T-cell (primary cell): ENCODE measurements at regions not wholly inside any gene's neighbourhood (a gene's known extent, or its start where the extent isn't known, plus 50 kb on each side); places are given as distances from the start of the nearest gene placed in this dataset.

ENCODE experiments used
- ATAC-seq, 4 experiments: fragments of 200-7000 bp in 3 of 4; fragments of 150-1000 bp in 1 of 4; cut with Tn5 transposase; replicated peaks in 1 of 4; 1 replicate in 3 of 4; 2 replicates in 1 of 4; pipeline ENCODE4 v1.10.0; 2021; ENCODE audit warnings: moderate library complexity in 3 of 4, mild to moderate bottlenecking in 2 of 4, moderate number of reproducible peaks in 1 of 4
- CTCF ChIA-PET, 2 donors: fragments of 300-600 bp; sonication (Branson Sonifier 250); formaldehyde crosslinking; loops; one replicate each; lab custom pipeline; 2022; ENCODE audit warnings: antibody characterized with exemption in 2 of 2; lab: Charles Lee
- POLR2A ChIA-PET, 2 donors: fragments of 300-600 bp; sonication (Branson Sonifier 250); formaldehyde crosslinking; loops; one replicate each; lab custom pipeline; 2022; ENCODE audit warnings: antibody characterized with exemption in 2 of 2; lab: Charles Lee
- DNase-seq, 35 experiments: peaks; one replicate each; pipeline versions ENCODE4 v3.0.0 to v3.0.0-alpha.2; 2013 to 2023
- H3K27ac ChIP-seq: one replicate; pipeline ENCODE4 v1.5.1; 2013; ENCODE audit warnings: low read length
- H3K27me3 ChIP-seq, 2 experiments: replicated peaks in 1 of 2; 1 replicate in 1 of 2; 2 replicates in 1 of 2; pipeline versions ENCODE4 v1.6.1 to v1.7.0; 2013; ENCODE audit warnings: low read length in 1 of 2, mixed read lengths in 1 of 2; ENCODE audit not compliant: control insufficient read depth in 2 of 2, insufficient read depth in 2 of 2; ENCODE audit errors: extremely low read depth in 1 of 2
- H3K36me3 ChIP-seq, 2 donors: 1 replicate in 1 of 2; 2 replicates in 1 of 2; pipeline versions ENCODE4 v1.6.1 to v1.7.0; 2013; ENCODE audit warnings: low read length in 1 of 2; ENCODE audit not compliant: control insufficient read depth in 2 of 2, insufficient read depth in 1 of 2; ENCODE audit errors: extremely low read depth in 1 of 2
- H3K4me1 ChIP-seq, 2 experiments: 1 replicate in 1 of 2; 2 replicates in 1 of 2; pipeline versions ENCODE4 v1.6.1 to v1.7.0; 2013; ENCODE audit warnings: low read length in 2 of 2, mixed read lengths in 1 of 2; ENCODE audit not compliant: insufficient read depth in 2 of 2, control insufficient read depth in 1 of 2; ENCODE audit errors: extremely low read depth in 1 of 2
- H3K4me3 ChIP-seq, 2 donors: 1 replicate in 1 of 2; 2 replicates in 1 of 2; pipeline versions ENCODE4 v1.5.1 to v1.7.0; 2013; ENCODE audit warnings: mild to moderate bottlenecking in 2 of 2, low read length in 1 of 2, moderate library complexity in 1 of 2; ENCODE audit not compliant: control insufficient read depth in 1 of 2; ENCODE audit errors: extremely low read depth in 1 of 2
- H3K9me3 ChIP-seq: 2 replicates; pipeline ENCODE4 v1.7.0; 2013
- H3K27ac Mint-ChIP-seq, 2 donors: one replicate each; pipeline ENCODE4 v1.8.0; 2020 to 2021; ENCODE audit warnings: mild to moderate bottlenecking in 2 of 2, mixed read lengths in 2 of 2
- H3K27me3 Mint-ChIP-seq, 2 donors: one replicate each; pipeline ENCODE4 v1.8.0; 2021 to 2022; ENCODE audit warnings: mixed read lengths in 2 of 2
- H3K36me3 Mint-ChIP-seq: one replicate; pipeline ENCODE4 v1.8.0; 2021; ENCODE audit warnings: mixed read lengths
- H3K4me1 Mint-ChIP-seq, 3 donors: one replicate each; pipeline ENCODE4 v1.8.0; 2020 to 2022; ENCODE audit warnings: mixed read lengths in 3 of 3, mild to moderate bottlenecking in 1 of 3
- H3K4me3 Mint-ChIP-seq, 3 donors: one replicate each; pipeline ENCODE4 v1.8.0; 2020 to 2022; ENCODE audit warnings: mild to moderate bottlenecking in 3 of 3, mixed read lengths in 3 of 3, moderate library complexity in 3 of 3
- H3K9me3 Mint-ChIP-seq, 3 donors: one replicate each; pipeline ENCODE4 v1.8.0; 2020 to 2022; ENCODE audit warnings: mixed read lengths in 3 of 3
- WGBS: methylation state at CpG from one replicate; pipeline ENCODE4 v1.1.5; 2013; ENCODE audit warnings: missing lambda C conversion rate; ENCODE audit not compliant: insufficient coverage; 5-methylcytosine and 5-hydroxymethylcytosine counted together

GRCh38 chr5:3346111-3346820 is 249.4 kb upstream of the IRX1 start:
- DNase-seq: peak in 1 of 35 experiments; percentile 19
- no peak overlapping the region for H3K27ac Mint-ChIP-seq
- no peak for ATAC-seq
- H3K27me3 Mint-ChIP-seq: peaks cover 0 to 4% of the 10 kb centered on the region in 2 donors
- no peak overlapping the region for H3K27ac ChIP-seq
- ChIA-PET CTCF (no interaction called here), POLR2A (no interaction called here)
- H3K36me3 ChIP-seq: no peaks in the 10 kb centered on the region
- no peaks in the 10 kb centered on the region for H3K9me3 ChIP-seq
- H3K4me3 Mint-ChIP-seq: no peak overlapping the region
- no peaks in the 10 kb centered on the region for H3K4me1 Mint-ChIP-seq
- H3K4me1 ChIP-seq: no peaks in the 10 kb centered on the region
- no peaks in the 10 kb centered on the region for H3K27me3 ChIP-seq
- peaks cover 6 to 8% (median 8%) of the 10 kb centered on the region in 3 donors for H3K9me3 Mint-ChIP-seq
- no peaks in the 10 kb centered on the region for H3K36me3 Mint-ChIP-seq
- 89% methylated on average over 15 of the region's 26 CpGs for WGBS
- no peak overlapping the region for H3K4me3 ChIP-seq

DNA sequence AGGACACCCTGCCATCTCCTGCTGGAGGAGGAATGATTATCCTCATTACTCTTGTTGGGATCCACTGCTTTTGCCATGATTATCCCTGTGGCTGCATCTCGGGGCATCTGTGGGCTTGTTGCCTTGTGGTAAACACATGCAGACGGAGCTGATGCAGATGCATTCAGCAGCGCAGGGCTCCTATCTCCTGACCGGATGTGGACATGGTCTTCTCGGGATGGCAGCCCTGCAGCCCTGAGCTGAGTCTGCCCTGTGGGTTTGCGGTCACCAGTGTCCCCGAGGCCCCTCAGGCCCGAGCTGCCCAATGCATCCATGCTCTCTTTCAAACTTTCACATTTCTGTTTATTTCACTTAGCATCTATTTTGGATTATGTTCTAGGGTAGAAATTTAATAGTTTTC is 250.4 kb upstream of the IRX1 start:
- WGBS: 80% methylated on average over 5 of the region's 8 CpGs
- ChIA-PET POLR2A (no interaction called here), CTCF (no interaction called here)
- Histone ChIP-seq H3K4me3 (no peak overlapping the region), H3K27ac (no peak overlapping the region), H3K4me1 (no peaks in the 10 kb centered on the region), H3K36me3 (no peaks in the 10 kb centered on the region), H3K27me3 (no peaks in the 10 kb centered on the region), H3K9me3 (no peaks in the 10 kb centered on the region)
- DNase-seq (no peak), ATAC-seq (no peak)
- no peaks in the 10 kb centered on the region for H3K36me3 Mint-ChIP-seq
- H3K4me3 Mint-ChIP-seq: no peak overlapping the region
- H3K27ac Mint-ChIP-seq: no peak overlapping the region
- peaks cover 4 to 8% (median 6%) of the 10 kb centered on the region in 3 donors for H3K9me3 Mint-ChIP-seq
- H3K27me3 Mint-ChIP-seq: peaks cover 0 to 4% of the 10 kb centered on the region in 2 donors
- H3K4me1 Mint-ChIP-seq: no peaks in the 10 kb centered on the region

DNA sequence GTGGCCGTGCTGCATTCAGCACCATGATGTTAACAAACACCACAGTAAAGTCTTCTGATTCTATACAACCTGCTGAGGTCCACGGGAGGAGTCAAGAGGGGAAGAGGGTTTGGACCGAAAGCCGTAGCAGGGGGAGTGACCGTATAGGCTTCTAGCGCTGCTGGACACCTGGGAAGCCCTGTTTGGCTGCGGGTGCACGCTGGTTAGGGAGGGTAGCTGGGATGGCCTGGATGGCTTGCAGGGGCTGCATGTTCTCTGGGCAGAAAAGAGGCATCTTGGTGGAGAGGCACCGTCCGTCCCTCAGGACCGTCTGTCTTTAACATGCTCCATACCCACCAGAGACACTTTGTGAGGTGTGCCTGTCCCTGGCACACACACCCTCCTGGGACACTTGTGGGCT is 251.0 kb upstream of the IRX1 start:
- H3K27ac Mint-ChIP-seq: no peak overlapping the region
- peaks cover 0 to 4% of the 10 kb centered on the region in 2 donors for H3K27me3 Mint-ChIP-seq
- no peaks in the 10 kb centered on the region for H3K36me3 ChIP-seq
- no peak for DNase-seq
- no peaks in the 10 kb centered on the region for H3K9me3 ChIP-seq
- H3K36me3 Mint-ChIP-seq: no peaks in the 10 kb centered on the region
- 88% methylated on average over 7 of the region's 11 CpGs for WGBS
- ATAC-seq: no peak
- H3K4me3 Mint-ChIP-seq: no peak overlapping the region
- CTCF ChIA-PET: no interaction called here
- no peaks in the 10 kb centered on the region for H3K27me3 ChIP-seq
- no peak overlapping the region for H3K4me3 ChIP-seq
- H3K27ac ChIP-seq: no peak overlapping the region
- POLR2A ChIA-PET: no interaction called here
- H3K4me1 ChIP-seq: no peaks in the 10 kb centered on the region
- H3K4me1 Mint-ChIP-seq: no peaks in the 10 kb centered on the region
- peaks cover under 1 to 4% (median 4%) of the 10 kb centered on the region in 3 donors for H3K9me3 Mint-ChIP-seq

DNA sequence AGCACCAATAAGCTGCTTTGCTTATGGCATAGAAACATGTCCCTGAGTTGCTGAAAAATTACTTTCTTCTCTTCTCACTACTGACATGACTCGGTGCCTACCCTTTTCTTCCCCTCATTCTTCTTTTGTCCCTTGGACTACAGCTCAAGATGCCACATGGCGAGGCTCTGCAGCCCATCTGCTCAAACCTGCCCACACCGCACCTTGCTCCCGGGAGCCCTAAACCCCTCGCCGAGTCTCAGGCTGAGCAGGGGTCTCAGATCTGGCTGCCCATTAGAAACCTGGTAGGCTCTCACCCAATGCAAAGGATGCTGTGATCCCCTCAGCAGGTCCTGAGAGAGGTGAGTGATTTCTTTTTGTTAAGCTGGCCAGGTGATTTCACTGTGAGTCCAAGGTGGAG is 251.7 kb upstream of the IRX1 start:
- Histone ChIP-seq H3K4me1 (no peaks in the 10 kb centered on the region), H3K27me3 (no peaks in the 10 kb centered on the region), H3K27ac (no peak overlapping the region), H3K9me3 (no peaks in the 10 kb centered on the region), H3K4me3 (no peak overlapping the region), H3K36me3 (no peaks in the 10 kb centered on the region)
- Mint-ChIP-seq H3K4me3 (no peak overlapping the region), H3K4me1 (no peaks in the 10 kb centered on the region), H3K36me3 (no peaks in the 10 kb centered on the region), H3K27me3 (peaks cover 0 to 4% of the 10 kb centered on the region in 2 donors), H3K9me3 (peaks cover 3 to 5% (median 3%) of the 10 kb centered on the region in 3 donors), H3K27ac (no peak overlapping the region)
- ChIA-PET CTCF (no interaction called here), POLR2A (no interaction called here)
- DNase-seq: no peak
- ATAC-seq: no peak
- WGBS: 74% methylated on average over 6 of the region's 6 CpGs

DNA sequence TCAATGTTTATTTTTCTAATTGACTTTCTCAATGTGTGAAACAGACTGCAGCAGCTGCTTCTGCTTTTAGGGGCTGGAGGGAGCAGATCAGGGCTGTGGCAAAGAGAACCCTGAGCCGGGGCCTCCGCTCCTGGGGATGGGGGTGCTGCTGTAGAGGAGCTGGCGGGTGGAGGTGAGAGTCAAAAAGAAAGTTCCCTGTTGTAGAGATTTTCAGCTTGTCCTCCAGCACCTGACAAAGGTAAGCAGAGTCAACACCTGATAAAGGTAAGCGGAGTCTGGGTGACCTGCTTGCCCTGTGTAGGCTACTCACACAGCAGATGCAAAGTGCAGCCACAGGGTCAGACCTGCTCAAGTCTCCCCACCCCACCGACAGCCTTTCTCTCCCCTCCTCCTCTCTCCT is 252.4 kb upstream of the IRX1 start:
- no peak overlapping the region for H3K4me3 ChIP-seq
- no peaks in the 10 kb centered on the region for H3K36me3 Mint-ChIP-seq
- no peak overlapping the region for H3K27ac ChIP-seq
- H3K4me1 ChIP-seq: no peaks in the 10 kb centered on the region
- H3K4me3 Mint-ChIP-seq: no peak overlapping the region
- no peak overlapping the region for H3K27ac Mint-ChIP-seq
- H3K9me3 Mint-ChIP-seq: peaks cover 3 to 5% (median 4%) of the 10 kb centered on the region in 3 donors
- no peaks in the 10 kb centered on the region for H3K4me1 Mint-ChIP-seq
- ChIA-PET CTCF (no interaction called here), POLR2A (no interaction called here)
- H3K36me3 ChIP-seq: no peaks in the 10 kb centered on the region
- ATAC-seq (no peak), DNase-seq (no peak)
- whole genome bisulfite sequencing: 64% methylated on average over 4 of the region's 5 CpGs
- peaks cover 0 to 4% of the 10 kb centered on the region in 2 donors for H3K27me3 Mint-ChIP-seq
- H3K9me3 ChIP-seq: no peaks in the 10 kb centered on the region
- no peaks in the 10 kb centered on the region for H3K27me3 ChIP-seq

DNA sequence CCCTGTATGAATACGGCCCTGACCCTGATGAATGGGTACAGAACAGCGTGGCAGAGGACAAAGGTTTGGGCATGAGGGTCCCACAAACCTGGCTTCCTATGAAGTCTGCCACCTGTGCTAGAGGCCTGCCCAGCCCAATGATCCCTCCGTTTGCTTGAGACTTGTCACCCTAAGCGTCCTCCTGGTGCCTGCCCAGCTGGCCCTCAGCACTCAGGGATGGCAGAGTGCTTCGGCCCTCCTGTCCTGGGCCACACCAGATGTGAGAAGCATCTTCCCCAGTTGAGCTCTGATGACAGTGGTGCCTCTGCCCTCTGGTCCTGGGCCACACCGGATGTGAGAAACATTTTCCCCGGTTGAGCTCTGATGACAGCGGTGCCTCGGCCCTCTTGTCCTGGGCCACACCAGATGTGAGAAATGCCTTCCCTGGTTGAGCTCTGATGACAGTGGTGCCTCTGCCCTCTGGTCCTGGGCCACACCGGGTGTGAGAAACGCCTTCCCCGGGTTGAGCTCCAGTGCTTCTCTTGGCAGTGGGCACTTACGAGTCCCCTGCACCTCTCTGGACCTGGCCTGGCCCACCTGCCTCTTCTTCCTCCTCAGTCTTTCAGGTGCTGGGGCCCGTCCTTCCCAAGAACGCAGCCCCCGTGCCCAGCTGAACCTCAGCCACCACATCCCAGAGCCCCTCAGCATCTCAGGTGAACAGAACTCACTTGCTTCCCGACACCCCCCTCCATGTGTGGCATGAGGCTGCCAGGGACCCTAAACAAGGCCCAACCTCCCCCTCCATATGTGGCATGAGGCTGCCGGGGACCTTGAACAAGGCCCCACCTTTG is 253.1 kb upstream of the IRX1 start:
- H3K4me1 Mint-ChIP-seq: no peaks in the 10 kb centered on the region
- Histone ChIP-seq H3K4me3 (no peak overlapping the region), H3K9me3 (no peaks in the 10 kb centered on the region), H3K36me3 (no peaks in the 10 kb centered on the region), H3K4me1 (no peaks in the 10 kb centered on the region), H3K27me3 (no peaks in the 10 kb centered on the region), H3K27ac (no peak overlapping the region)
- no peak overlapping the region for H3K4me3 Mint-ChIP-seq
- ChIA-PET CTCF (no interaction called here), POLR2A (no interaction called here)
- WGBS: 82% methylated on average over 18 of the region's 18 CpGs
- peaks cover 3 to 5% (median 4%) of the 10 kb centered on the region in 3 donors for H3K9me3 Mint-ChIP-seq
- peaks cover 0 to 4% of the 10 kb centered on the region in 2 donors for H3K27me3 Mint-ChIP-seq
- H3K27ac Mint-ChIP-seq: no peak overlapping the region
- DNase-seq (no peak), ATAC-seq (no peak)
- H3K36me3 Mint-ChIP-seq: no peaks in the 10 kb centered on the region
